SK-N-MC (cell line): ENCODE measurements at regions not wholly inside any gene's neighbourhood (a gene's known extent, or its start where the extent isn't known, plus 50 kb on each side); places are given as distances from the start of the nearest gene placed in this dataset.

Source experiments
- DNase-seq: peaks from one replicate; pipeline ENCODE4 v3.0.0-alpha.2; 2011; ENCODE audit warnings: low read depth, low spot score
- H3K27ac ChIP-seq: fragments of 200-600 bp; sonication (generic); 2 replicates; pipeline ENCODE4 v1.5.1; 2016; ENCODE audit warnings: mixed run types
- H3K36me3 ChIP-seq: fragments of 200-600 bp; sonication (generic); 2 replicates; pipeline ENCODE4 v1.6.1; 2017; ENCODE audit warnings: antibody characterized with exemption, low read length, mixed read lengths; ENCODE audit not compliant: insufficient read depth
- H3K4me3 ChIP-seq: fragments of 200-600 bp; sonication (generic); 2 replicates; pipeline ENCODE4 v1.5.1; 2016
- H3K9ac ChIP-seq: fragments of 200-600 bp; sonication (generic); 2 replicates; pipeline ENCODE4 v1.8.0; 2017; ENCODE audit warnings: mixed run types, mixed read lengths; ENCODE audit not compliant: insufficient read length
- H3K9me3 ChIP-seq: fragments of 200-600 bp; sonication (generic); 2 replicates; pipeline ENCODE4 v1.6.1; 2017; ENCODE audit warnings: low read depth, mild to moderate bottlenecking, antibody characterized with exemption, low read length, moderate library complexity, mixed read lengths
- EZH2 ChIP-seq: fragments of 200-600 bp; sonication (generic); IDR thresholded peaks from one replicate; pipeline ENCODE4 v1.6.1; 2017; ENCODE audit warnings: antibody characterized with exemption
- FOXP2 ChIP-seq: optimal IDR thresholded peaks from 2 replicates; pipeline ENCODE3; 2011; ENCODE audit warnings: mild to moderate bottlenecking, moderate library complexity; ENCODE audit not compliant: insufficient read depth; ENCODE audit errors: extremely low read length, control extremely low read depth
- POLR2AphosphoS5 ChIP-seq: IDR thresholded peaks from 2 replicates; pipeline ENCODE4 v1.6.1; 2012; ENCODE audit warnings: mild to moderate bottlenecking, low read depth, low read length, borderline replicate concordance

DNA sequence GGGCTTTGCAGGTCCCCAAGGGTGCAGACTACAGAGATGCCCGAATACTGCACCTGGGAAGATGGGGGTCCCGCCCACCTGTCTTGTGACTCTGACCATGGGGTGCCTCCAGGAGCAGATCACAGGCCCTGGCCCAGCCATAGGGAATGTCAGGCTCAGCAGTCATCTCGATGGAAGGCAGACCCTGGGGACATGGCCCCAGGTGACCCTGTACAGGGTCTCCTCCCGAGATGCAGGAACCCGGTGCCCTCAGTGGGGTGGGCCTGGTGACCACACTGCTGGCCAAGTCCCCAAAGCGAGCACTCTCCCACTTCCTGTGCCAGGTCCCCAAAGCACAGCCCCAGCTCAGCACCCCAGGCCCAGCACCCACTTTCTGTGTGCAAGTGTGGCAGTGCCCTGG, 903.7 kb upstream of the USP15 start:
- H3K27ac ChIP-seq = no peak overlapping the region
- no peak overlapping the region for H3K4me3 ChIP-seq
- no peaks in the 10 kb centered on the region for H3K36me3 ChIP-seq
- DNase-seq = no peak
- H3K9ac ChIP-seq = no peak overlapping the region
- TF ChIP-seq POLR2AphosphoS5 (no peak), FOXP2 (no peak), EZH2 (no peak)
- no peaks in the 10 kb centered on the region for H3K9me3 ChIP-seq

DNA sequence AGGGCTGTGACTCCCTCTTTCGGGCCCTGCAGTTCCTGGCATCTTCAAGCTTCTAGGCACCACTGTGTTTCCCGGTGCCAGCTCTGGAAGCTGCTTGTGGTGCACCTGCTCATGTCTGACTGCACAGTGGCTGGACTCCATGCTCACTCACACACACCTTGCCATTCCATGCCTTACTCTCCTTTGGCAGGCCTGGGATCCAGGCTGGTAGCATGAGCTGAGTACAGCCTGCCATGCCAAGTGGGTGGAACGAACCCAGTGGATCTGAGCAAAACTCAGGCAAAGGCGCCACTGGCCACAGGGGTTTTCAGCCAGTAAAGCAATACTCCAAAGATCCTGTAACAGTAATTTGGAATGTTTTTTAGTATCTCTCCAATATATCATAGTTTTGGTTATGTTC, 902.7 kb upstream of the USP15 start:
- Histone ChIP-seq H3K4me3 (no peak overlapping the region), H3K9me3 (no peaks in the 10 kb centered on the region), H3K9ac (no peak overlapping the region), H3K36me3 (no peaks in the 10 kb centered on the region), H3K27ac (no peak overlapping the region)
- TF ChIP-seq FOXP2 (no peak), POLR2AphosphoS5 (no peak), EZH2 (no peak)
- no peak for DNase-seq

DNA sequence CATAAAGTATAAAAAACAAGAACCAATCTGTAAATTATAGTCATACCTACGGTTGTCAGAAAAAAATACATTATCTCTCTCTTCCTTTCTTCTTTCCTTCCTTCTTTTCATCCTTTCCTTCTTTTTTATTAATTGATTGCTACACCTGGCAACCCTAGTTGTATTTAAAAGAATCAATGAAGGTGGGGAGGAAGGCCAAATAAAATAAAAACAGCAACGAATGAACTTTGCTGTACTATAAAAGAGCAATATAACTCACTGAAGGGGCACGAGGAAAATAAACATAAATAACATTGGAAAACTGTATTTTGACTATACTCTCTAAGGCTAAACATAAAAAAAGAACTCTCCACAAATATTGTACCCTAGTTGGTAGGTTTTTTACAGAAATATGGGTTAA, 898.2 kb upstream of the USP15 start:
- Histone ChIP-seq H3K4me3 (no peak overlapping the region), H3K36me3 (no peaks in the 10 kb centered on the region), H3K9ac (no peak overlapping the region), H3K9me3 (no peaks in the 10 kb centered on the region), H3K27ac (no peak overlapping the region)
- TF ChIP-seq FOXP2 = no peak
- TF ChIP-seq EZH2 = no peak
- no peak for TF ChIP-seq POLR2AphosphoS5
- DNase-seq = no peak

DNA sequence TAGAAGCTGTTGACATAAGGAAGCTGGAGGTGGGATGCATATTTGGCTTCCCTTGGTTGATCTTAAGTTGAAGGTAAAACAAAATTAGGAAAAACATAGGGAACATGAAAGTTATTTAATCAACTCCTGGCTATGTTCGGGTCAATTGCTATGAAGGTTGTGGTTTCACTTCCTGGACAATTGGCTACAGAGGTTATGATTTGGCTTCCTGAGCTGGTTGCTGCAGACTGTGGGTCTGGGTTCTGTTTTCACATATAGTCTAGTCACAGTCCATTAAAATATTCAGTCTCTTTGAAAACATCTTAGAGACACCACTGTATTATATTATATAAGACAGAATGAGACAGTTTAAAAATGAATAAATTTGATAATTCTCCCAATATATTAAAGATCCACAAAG, 895.2 kb upstream of the USP15 start:
- no peaks in the 10 kb centered on the region for H3K9me3 ChIP-seq
- H3K27ac ChIP-seq = no peak overlapping the region
- no peak for DNase-seq
- TF ChIP-seq POLR2AphosphoS5 (no peak), FOXP2 (no peak), EZH2 (no peak)
- H3K4me3 ChIP-seq = no peak overlapping the region
- no peaks in the 10 kb centered on the region for H3K36me3 ChIP-seq
- H3K9ac ChIP-seq = no peak overlapping the region

DNA sequence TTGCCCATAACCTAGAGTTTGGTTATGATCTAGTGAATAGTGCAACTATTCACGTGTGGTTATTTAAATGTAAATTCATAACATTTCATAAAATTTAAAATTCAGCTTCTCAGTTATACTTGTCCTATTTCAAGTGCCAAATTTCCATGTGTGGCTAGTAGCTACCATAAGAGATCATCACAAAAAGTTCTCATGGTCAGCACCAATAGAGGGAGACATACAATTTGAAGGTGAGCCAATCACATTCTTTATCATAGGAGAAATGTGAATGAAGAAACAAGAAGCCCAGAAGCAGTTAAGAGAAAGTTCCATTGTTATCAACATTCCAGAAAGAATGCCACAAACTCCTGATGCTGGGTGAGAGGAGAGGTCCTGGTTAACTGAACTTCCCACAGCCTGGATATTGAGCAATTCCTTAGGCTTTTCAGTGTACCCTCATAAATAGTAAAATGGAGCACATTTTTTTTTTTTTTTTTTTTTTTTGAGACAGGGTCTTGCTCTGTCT, 892.9 kb upstream of the USP15 start:
- no peaks in the 10 kb centered on the region for H3K36me3 ChIP-seq
- H3K9me3 ChIP-seq = no peaks in the 10 kb centered on the region
- DNase-seq = no peak
- no peak overlapping the region for H3K4me3 ChIP-seq
- TF ChIP-seq POLR2AphosphoS5 = no peak
- TF ChIP-seq EZH2 = no peak
- no peak for TF ChIP-seq FOXP2
- H3K9ac ChIP-seq = no peak overlapping the region
- no peak overlapping the region for H3K27ac ChIP-seq

DNA sequence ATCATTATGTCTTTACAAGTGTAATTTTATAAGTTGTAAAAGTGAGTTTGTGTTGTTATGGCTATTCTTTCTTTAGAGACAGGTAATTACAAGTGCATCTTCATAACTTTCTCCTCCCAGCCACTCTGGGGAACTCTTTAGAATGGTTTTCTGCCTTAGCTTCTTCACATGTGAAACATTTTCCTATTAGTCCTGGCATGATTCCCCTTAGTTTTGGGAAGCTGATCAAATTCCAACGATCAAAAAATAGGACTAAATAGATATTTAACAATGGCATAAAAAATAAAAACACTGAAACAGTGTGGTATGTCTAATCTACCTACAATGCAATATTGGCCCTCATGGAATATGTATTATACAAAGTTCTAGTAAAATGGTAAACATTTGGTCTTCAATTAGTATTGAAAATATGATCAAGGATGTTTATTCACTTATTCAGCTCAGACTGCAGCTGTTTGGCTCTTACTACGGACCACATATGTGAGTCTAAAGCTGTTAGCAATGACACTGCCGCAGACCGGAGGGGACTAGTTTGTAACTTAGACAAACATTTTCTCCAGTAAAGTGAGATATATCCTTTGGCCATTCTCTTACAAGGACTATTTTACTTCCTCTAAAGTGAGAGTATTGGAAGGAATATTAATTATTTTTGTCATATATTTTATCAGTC, 890.8 kb upstream of the USP15 start:
- H3K4me3 ChIP-seq = no peak overlapping the region
- TF ChIP-seq POLR2AphosphoS5 (no peak), FOXP2 (no peak), EZH2 (no peak)

DNA sequence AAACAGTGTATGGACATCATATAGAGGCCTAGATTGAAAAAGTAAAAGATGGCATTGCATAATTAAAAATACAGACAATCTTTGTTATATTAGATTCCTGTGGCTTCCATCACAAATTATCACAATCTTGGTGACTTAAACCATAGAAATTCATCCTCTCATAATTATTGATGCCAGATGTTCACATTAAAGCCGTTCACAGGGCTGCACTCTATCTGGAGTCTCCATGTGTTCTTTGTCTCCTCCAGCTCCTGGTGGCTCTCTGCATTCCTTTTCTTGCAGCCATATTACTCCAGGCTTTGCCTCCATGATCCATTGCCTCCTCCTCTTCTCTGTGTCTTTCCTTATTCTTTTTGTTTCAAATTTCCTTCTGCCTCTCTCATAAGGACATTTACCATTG, 875.7 kb upstream of the USP15 start:
- Histone ChIP-seq H3K4me3 (no peak overlapping the region), H3K9me3 (no peaks in the 10 kb centered on the region), H3K36me3 (no peaks in the 10 kb centered on the region), H3K9ac (no peak overlapping the region), H3K27ac (peak overlapping the region; percentile 70)
- DNase-seq = peak; percentile 10
- TF ChIP-seq FOXP2 = no peak
- no peak for TF ChIP-seq POLR2AphosphoS5
- TF ChIP-seq EZH2 = no peak

More for the DNA sequence above, 890.8 kb upstream of the USP15 start:
- DNase-seq = no peak
- no peak overlapping the region for H3K27ac ChIP-seq
- no peaks in the 10 kb centered on the region for H3K9me3 ChIP-seq
- H3K9ac ChIP-seq = no peak overlapping the region
- H3K36me3 ChIP-seq = no peaks in the 10 kb centered on the region

DNA sequence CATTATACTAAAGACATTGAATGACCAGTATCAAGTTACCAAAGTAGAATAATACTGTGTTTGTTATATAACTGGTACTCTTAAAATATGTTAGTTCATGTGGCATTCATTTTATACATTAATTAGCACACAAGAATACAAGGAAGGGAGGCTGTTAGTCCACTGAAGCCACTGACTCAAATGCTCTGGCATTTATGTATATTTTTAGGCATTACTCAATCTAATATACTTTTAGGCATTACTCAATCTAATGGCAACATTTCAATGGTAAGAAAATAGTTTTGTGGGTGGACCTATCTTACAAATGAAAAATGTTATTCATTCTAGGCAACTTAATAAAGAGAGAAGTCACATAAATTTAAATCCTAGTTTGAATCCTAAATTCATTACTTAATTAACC, 874.4 kb upstream of the USP15 start:
- Histone ChIP-seq H3K9ac (no peak overlapping the region), H3K4me3 (no peak overlapping the region), H3K36me3 (no peaks in the 10 kb centered on the region), H3K27ac (no peak overlapping the region), H3K9me3 (no peaks in the 10 kb centered on the region)
- no peak for DNase-seq
- TF ChIP-seq FOXP2 (no peak), EZH2 (no peak), POLR2AphosphoS5 (no peak)

DNA sequence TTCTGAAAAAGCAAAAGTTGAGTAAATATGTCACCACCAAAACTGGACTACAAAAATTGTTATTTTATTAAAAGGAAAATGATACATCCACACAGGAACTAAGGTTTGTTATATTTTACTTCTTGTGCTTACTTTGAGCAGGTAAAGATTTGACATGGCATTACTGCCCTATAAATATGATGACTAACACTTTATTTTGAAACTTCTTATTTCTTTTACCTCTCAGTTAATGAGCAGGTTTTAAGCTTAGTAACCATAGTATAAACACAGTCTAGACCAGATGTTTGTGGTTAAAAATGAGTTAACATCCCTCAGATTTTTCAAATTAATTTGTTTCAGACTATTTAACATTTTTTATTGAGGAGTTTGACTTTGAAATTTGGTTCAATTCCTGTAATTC, 862.5 kb upstream of the USP15 start:
- Histone ChIP-seq H3K36me3 (no peaks in the 10 kb centered on the region), H3K27ac (no peak overlapping the region), H3K9me3 (no peaks in the 10 kb centered on the region), H3K4me3 (no peak overlapping the region), H3K9ac (no peak overlapping the region)
- DNase-seq = no peak
- TF ChIP-seq POLR2AphosphoS5 = no peak
- TF ChIP-seq FOXP2 = no peak
